Breast epithelium (tissue), 4 donors: ENCODE measurements at regions not wholly inside any gene's neighbourhood (a gene's known extent, or its start where the extent isn't known, plus 50 kb on each side); places are given as distances from the start of the nearest gene placed in this dataset.

Experiments
- DNase-seq, 2 donors: peaks; one replicate each; pipeline ENCODE4 v3.0.0-alpha.2; 2019; ENCODE audit warnings: low spot score in 2 of 2
- H3K27ac ChIP-seq, 2 donors: fragments of 200-600 bp; sonication (generic) in 1 of 2; one replicate each; pipeline ENCODE4 v1.5.1; 2016 to 2019; ENCODE audit warnings: mild to moderate bottlenecking in 1 of 2
- H3K27me3 ChIP-seq, 2 donors: fragments of 200-600 bp; sonication (generic) in 1 of 2; one replicate each; pipeline versions ENCODE4 v1.5.1 to v1.6.0; 2017 to 2019; ENCODE audit warnings: control low read depth in 1 of 2, mild to moderate bottlenecking in 1 of 2
- H3K36me3 ChIP-seq: fragments of 200-600 bp; one replicate; pipeline ENCODE4 v1.5.1; 2019
- H3K4me1 ChIP-seq, 2 donors: fragments of 200-600 bp; sonication (generic); one replicate each; pipeline ENCODE4 v1.5.1; 2016 to 2019; ENCODE audit warnings: control low read depth in 1 of 2
- H3K4me3 ChIP-seq, 3 donors: fragments of 200-600 bp; sonication (generic); 1 replicate in 2 of 3; 2 replicates in 1 of 3; pipeline ENCODE4 v1.5.1; 2016 to 2019; ENCODE audit warnings: mild to moderate bottlenecking in 3 of 3, moderate library complexity in 2 of 3
- H3K9me3 ChIP-seq, 2 donors: fragments of 200-600 bp; sonication (generic) in 1 of 2; one replicate each; pipeline ENCODE4 v1.5.1; 2016 to 2019; ENCODE audit warnings: control low read depth in 1 of 2
- POLR2A ChIP-seq: fragments of 450-650 bp; IDR thresholded peaks from one replicate; pipeline ENCODE4 v1.6.1; 2016; ENCODE audit warnings: antibody characterized with exemption, mild to moderate bottlenecking, moderate library complexity
- POLR2AphosphoS5 ChIP-seq, 3 donors: sonication (generic); formaldehyde crosslinking; IDR thresholded peaks; one replicate each; pipeline ENCODE4 v1.6.1; 2017; ENCODE audit warnings: antibody characterized with exemption in 3 of 3
- intact Hi-C: fragments of 100-400 bp; cut with DNase I; formaldehyde crosslinking; loops from one replicate; pipeline ENCODE4 v1.15.1; 2023; ENCODE audit warnings: low total_unique reads
- TF ChIP-seq, protein P1 (sequence below), 3 donors: fragments of 450-650 bp; IDR thresholded peaks; one replicate each; pipeline ENCODE4 v1.5.1; 2016 to 2017; ENCODE audit warnings: antibody characterized with exemption in 3 of 3, mild to moderate bottlenecking in 3 of 3, moderate library complexity in 3 of 3

DNA sequence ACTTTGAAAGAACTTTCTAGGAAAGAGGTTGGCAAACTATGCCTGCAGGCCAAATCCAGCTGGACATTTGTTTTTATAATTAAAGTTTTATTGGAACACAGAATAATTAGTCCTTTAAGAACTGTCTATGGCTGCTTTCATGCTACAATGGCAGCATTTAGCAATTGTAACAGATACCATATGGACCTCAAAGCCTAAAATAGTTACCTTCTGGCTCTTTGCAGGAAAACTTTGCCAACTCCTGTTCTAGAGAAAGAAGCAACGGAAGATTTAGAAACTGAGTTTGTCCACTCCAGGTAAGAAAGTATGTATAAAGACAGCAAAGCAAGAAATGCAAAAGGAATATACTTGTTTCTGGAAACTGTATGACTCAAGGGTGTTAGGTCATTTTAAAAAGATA, 281.7 kb upstream of the TRPM3 start:
- TF ChIP-seq, protein P1, sequence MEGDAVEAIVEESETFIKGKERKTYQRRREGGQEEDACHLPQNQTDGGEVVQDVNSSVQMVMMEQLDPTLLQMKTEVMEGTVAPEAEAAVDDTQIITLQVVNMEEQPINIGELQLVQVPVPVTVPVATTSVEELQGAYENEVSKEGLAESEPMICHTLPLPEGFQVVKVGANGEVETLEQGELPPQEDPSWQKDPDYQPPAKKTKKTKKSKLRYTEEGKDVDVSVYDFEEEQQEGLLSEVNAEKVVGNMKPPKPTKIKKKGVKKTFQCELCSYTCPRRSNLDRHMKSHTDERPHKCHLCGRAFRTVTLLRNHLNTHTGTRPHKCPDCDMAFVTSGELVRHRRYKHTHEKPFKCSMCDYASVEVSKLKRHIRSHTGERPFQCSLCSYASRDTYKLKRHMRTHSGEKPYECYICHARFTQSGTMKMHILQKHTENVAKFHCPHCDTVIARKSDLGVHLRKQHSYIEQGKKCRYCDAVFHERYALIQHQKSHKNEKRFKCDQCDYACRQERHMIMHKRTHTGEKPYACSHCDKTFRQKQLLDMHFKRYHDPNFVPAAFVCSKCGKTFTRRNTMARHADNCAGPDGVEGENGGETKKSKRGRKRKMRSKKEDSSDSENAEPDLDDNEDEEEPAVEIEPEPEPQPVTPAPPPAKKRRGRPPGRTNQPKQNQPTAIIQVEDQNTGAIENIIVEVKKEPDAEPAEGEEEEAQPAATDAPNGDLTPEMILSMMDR (IDR thresholded peaks at IDR 0.05): no peak
- TF ChIP-seq POLR2A: no peak
- no peaks in the 10 kb centered on the region for H3K4me1 ChIP-seq
- H3K36me3 ChIP-seq: no peaks in the 10 kb centered on the region
- intact Hi-C loops: no loop called here
- H3K4me3 ChIP-seq: no peak overlapping the region
- H3K27ac ChIP-seq: no peak overlapping the region
- no peaks in the 10 kb centered on the region for H3K9me3 ChIP-seq
- DNase-seq: no peak
- H3K27me3 ChIP-seq: no peaks in the 10 kb centered on the region

DNA sequence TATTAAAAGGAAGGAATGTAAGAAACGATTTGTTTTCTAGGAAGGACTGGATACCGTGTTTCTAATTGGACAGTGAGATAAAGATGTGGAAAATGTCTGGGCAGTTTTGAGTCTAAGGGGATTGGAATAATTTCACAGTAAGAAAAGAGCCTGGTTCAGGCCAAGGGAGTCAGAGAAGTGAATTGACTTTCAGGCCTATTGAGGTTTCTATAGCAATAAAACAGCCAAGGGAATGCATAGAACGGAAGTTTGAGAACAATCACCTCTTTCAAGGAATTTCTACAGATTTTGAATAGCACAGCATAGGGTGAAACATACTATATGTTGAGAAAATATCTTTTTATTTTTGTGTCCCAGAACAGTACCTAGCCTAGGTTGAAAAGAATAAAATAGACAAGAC, 271.6 kb upstream of the TRPM3 start:
- Histone ChIP-seq H3K36me3 (no peaks in the 10 kb centered on the region), H3K27me3 (no peaks in the 10 kb centered on the region), H3K27ac (no peak overlapping the region), H3K4me3 (no peak overlapping the region), H3K9me3 (no peaks in the 10 kb centered on the region), H3K4me1 (no peaks in the 10 kb centered on the region)
- intact Hi-C loops: no loop called here
- no peak for DNase-seq
- no peak for TF ChIP-seq POLR2A
- TF ChIP-seq POLR2AphosphoS5 (IDR thresholded peaks at IDR 0.05): no peak

DNA sequence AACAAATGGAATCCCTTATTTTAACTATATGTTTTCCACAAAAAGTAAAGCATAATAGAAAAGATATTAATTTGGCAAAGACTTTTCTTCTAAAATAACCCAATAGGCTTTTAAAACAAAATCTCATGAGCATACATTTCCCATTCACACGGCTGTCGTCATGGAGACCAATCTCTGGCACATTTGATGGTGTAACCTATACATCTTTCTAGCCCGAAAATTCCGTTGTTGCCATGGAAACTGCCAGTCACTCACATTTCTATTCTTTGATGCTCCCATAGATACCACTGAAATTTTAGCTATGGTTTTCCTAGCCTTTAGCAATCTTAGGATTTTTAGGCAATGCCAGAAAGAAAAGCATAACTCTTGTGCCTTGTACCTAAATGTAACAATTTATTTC, 262.9 kb upstream of the TRPM3 start:
- Histone ChIP-seq H3K27me3 (no peaks in the 10 kb centered on the region), H3K9me3 (no peaks in the 10 kb centered on the region), H3K4me1 (no peaks in the 10 kb centered on the region), H3K27ac (no peak overlapping the region), H3K36me3 (no peaks in the 10 kb centered on the region), H3K4me3 (no peak overlapping the region)
- intact Hi-C loops: no loop called here
- no peak for TF ChIP-seq POLR2AphosphoS5 (IDR thresholded peaks at IDR 0.05)
- TF ChIP-seq, protein P1 (IDR thresholded peaks at IDR 0.05): no peak
- no peak for TF ChIP-seq POLR2A
- no peak for DNase-seq

DNA sequence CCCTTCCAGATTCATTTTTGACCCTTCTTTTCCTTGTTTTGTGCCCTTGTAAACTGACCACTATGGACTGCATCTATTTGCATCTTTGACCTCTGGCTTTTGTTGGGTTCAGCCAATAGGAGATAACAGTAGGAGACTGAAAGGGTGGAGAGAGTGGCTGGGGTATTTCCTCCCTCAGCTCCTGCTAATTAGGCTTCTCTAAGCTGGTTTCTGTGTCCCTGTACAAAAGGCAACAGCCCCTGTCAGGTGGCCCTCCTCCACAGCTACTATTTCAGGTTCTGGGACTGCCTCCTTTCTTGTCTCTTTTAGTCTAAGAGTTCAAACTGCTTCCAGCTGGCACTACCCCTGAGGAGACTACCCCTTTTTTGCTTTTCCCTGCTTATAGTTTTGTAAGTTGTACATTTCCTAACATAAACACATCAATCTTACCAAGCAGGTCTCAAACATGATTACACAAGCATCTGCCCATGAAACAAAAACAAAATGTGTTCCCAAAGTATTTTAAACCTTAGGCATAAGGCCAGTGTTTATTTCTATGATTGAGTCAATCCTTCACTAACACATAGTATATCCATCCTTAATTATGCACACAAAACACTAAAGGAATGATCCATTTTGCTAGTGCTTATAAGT, 262.0 kb upstream of the TRPM3 start:
- Histone ChIP-seq H3K27ac (no peak overlapping the region), H3K27me3 (no peaks in the 10 kb centered on the region), H3K4me1 (no peaks in the 10 kb centered on the region), H3K4me3 (no peak overlapping the region), H3K9me3 (no peaks in the 10 kb centered on the region), H3K36me3 (no peaks in the 10 kb centered on the region)
- intact Hi-C loops: no loop called here
- TF ChIP-seq, protein P1 (IDR thresholded peaks at IDR 0.05): no peak
- no peak for DNase-seq

DNA sequence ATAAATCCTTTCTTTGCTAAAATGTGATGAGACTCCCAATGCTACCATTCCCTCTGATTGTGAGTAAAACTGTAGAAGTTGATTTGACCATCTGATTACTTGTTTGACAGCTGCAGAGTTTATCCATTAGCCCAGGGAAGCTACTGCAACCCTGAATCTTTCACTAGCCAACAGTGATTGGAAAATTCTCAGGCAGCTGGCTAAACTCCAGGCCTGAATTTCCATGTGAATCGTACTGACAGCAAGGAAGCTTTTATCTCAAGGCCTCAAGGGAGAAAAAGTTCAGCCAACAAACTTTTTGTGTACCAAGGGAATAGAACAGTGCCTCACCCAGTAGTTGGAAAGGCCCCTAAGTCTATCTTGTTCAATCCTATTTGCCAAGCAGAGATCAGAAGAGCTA, 246.7 kb upstream of the TRPM3 start:
- Histone ChIP-seq H3K4me1 (no peaks in the 10 kb centered on the region), H3K9me3 (no peaks in the 10 kb centered on the region), H3K27ac (no peak overlapping the region), H3K36me3 (no peaks in the 10 kb centered on the region), H3K4me3 (no peak overlapping the region), H3K27me3 (no peaks in the 10 kb centered on the region)
- intact Hi-C loops: no loop called here
- no peak for DNase-seq
- TF ChIP-seq POLR2A (no peak), POLR2AphosphoS5 (IDR thresholded peaks at IDR 0.05) (no peak)
- TF ChIP-seq, protein P1 (IDR thresholded peaks at IDR 0.05): no peak
